GM21825 (cell line): ENCODE measurements at regions not wholly inside any gene's neighbourhood (a gene's known extent, or its start where the extent isn't known, plus 50 kb on each side); places are given as distances from the start of the nearest gene placed in this dataset.
A peak's percentile ranks its signal among the peaks of the same experiment; 100 is the strongest.

ENCODE experiments used
- ATAC-seq: cut with Tn5 transposase; IDR thresholded peaks from one replicate; pipeline ENCODE4 v1.9.1; 2021; ENCODE audit warnings: mild to moderate bottlenecking, moderate library complexity; ENCODE audit not compliant: unreplicated experiment

GRCh38 chr7:35537067-35538023 is 157.6 kb downstream of the HERPUD2 start:
- peak; percentile 92 for ATAC-seq

DNA sequence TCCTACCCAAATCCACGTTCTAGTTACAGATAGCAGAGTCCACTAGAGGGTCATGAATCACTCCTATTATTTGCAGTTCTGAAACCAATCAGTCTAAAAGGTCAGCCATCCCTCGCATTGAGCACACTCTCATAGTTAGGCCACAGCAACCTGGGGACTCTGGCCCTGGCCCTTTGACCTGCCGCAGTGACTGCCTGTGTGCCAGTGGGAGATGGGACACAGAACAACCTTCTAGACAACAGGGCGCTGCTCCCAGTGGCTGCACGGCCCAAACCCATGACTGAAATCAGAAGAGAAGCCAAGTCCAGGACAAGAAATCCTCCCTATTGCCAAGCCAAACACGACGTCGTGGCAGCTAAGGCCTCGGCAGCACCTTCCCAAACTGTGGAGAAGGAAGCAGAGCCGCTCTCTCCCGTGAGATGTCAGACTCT is 158.5 kb downstream of the HERPUD2 start:
- ATAC-seq = no peak

DNA sequence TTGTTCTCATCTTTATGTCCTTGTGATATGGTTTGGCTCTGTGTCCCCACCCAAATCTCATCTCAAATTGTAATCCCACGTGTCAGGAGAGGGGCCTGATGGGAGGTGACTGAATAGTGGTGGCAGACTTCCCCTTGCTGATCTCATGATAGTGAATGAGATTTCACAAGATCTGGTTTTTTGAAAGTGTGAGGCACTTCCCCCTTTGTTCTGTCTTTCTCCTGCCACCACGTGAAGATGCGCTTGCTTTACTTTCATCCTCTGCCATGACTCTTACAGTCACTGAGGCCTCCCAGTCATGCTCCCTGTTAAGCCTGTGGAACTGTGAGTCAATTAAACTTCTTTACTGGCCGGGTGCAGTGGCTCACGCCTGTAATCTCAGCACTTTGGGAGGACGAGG is 161.0 kb downstream of the HERPUD2 start:
- ATAC-seq = no peak

DNA sequence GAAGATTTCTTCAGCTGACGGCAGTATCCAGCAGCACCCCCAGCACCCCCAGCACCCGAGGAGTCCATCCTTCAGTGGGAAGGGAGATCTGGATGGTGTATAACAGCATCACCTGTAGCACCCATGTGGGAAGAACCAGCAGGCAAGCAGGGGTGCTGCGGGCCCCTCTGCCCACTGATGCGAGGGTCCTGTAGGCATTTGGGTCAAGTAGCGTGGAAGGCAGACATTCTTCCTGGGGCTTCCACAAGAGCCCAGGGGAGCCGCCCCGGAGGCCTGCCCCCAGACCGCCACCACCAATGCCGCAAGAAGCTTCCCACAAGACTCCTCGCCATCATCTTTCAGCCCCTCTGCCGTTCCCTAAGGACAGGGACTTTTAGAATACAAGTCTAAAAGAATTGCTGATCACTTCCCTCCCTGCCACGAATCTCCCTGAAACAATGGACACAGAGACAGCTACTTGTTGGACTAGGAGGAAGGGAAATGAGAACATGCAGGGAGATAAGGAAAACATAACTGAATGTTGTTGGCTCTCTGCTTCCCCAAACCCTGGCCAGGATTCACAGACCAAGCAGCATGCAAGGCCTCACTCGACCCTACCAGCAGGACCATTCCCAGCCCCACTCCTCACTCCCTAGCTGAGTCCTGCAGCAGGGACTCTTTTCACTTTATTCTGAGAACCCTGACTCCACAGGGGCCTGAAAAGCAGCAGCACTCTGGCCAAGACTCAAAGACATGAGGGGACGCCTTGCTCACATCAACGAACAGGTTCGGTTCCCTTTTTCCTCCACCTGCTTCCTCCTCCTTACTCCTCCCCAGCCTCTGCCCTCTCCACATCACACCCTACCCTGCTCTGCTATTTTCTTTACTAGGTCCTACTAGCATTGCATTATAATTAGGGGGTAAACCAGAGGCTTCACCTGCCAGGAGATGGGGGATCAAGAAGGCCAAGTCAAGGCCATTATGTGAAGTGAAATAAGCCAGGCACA is 164.5 kb downstream of the HERPUD2 start:
- ATAC-seq = no peak

GRCh38 chr7:35529713-35530112 is 165.2 kb downstream of the HERPUD2 start:
- ATAC-seq = no peak

GRCh38 chr7:35528381-35528977 is 166.5 kb downstream of the HERPUD2 start:
- ATAC-seq = no peak

- no peak for ATAC-seq
Measured at GRCh38 chr7:35526645-35527044, 168.3 kb downstream of the HERPUD2 start.

DNA sequence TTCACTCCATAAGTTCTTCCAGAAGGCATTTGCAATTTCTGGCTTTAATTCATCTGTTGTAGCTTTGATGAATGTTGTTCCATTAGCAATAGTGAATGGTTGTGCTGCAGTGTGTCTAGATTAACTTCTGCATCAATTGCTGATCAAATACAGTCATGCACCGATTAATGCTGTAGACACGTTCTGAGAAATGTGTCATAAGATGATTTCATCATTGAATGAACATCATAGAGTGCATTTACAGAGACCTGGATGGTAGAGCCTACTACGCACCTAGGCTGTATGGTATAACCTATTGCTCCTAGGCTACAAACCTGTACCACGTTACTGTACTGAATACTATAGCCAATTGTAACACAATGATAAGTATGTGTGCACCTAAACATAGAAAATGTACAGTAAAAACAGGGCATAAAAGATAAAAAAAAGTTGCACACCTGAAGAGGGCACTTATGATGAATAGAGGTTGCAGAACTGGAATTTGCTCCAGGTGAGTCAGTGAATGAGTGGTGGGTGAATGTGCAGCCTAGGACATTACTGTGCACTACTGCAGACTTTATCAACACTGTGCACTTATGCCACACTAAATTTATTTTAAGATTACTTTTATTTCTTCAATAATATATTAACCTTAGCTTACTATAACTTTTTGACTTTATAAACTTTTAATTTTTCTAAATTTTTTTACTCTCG is 170.7 kb downstream of the HERPUD2 start:
- no peak for ATAC-seq

- no peak for ATAC-seq
Measured at GRCh38 chr7:35523292-35523691, 171.6 kb downstream of the HERPUD2 start.

DNA sequence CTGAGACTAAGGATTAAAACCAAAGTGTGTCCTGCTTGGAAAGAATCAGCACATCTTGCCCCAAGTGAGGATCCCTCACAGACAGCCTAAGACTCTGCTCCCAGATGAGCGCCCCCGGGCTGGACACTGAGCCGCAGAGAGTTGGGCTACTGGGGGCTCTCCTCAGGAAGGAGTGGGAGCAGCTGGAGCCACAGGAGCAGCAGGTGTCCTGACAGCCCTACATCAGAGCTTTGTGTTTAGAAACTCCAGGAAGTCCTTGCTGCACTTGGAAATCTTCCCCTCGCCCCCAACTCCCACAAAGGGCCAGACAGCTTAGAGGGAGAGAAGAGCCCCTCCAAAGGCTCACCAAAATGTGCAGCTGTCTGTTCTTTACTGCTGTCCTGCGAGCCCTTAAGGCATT is 172.2 kb downstream of the HERPUD2 start:
- ATAC-seq = no peak

- ATAC-seq = no peak
Measured at GRCh38 chr7:35521941-35522340, 173.0 kb downstream of the HERPUD2 start.

DNA sequence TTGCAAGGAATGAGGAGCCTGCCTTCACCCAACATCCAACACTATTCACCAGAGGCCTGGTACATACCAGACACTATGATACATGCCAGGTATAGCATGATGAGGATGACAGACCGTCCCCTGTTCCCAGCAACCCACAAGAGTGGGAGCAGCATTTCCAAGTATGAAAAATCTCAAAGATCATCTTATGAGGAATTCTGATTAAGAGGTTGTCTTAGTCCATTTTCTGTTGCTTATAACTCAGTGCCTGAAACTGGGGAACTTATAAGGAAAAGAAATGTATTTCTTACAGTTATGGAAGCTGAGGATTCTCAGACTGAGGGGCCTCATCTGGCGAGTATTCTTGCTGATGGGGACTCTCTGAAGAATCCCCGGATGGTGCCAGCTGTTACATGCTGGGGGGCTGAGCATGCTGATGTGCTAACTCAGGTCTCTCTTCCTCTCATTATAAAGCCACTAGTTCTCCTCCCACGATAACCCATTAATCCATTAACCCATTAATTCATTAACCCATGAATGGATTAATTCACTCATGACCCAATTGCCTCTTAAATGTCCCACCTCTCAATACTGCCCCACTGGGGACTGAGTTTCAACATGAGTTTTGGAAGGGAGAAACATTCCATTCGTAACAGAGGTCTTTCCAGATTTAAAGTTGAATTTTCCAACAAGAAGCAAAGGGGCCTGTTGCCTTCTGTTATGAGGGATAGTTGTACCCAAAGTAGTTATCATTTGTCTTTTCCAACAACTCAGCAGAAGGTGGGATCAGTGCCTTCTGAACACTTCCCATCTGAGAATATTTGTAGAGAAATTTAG is 173.9 kb downstream of the HERPUD2 start:
- no peak for ATAC-seq

GRCh38 chr7:35519971-35520809 is 174.7 kb downstream of the HERPUD2 start:
- ATAC-seq = peak; percentile 88

- ATAC-seq = no peak
Measured at GRCh38 chr7:35518767-35519166, 176.2 kb downstream of the HERPUD2 start.

DNA sequence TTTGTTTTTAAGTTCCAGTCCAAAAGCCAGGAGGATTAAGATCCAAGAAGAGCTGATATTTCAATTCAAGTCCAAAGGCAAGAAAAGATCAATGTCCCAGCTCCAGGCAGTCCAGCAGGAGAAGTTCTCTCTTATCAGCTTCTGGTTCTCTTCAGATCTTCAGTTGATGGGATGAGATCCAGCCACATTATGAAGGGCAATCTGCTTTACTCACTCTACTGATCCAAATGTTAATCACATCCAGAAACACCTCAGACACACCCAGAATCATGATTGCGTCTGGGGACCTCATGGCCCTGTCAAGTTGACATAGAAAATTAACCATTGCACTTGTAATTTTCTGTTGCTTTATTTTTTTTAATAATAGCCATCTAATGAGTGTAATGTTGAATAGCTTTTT is 178.4 kb downstream of the HERPUD2 start:
- no peak for ATAC-seq

GRCh38 chr7:35513828-35514227 is 181.1 kb downstream of the HERPUD2 start:
- no peak for ATAC-seq

DNA sequence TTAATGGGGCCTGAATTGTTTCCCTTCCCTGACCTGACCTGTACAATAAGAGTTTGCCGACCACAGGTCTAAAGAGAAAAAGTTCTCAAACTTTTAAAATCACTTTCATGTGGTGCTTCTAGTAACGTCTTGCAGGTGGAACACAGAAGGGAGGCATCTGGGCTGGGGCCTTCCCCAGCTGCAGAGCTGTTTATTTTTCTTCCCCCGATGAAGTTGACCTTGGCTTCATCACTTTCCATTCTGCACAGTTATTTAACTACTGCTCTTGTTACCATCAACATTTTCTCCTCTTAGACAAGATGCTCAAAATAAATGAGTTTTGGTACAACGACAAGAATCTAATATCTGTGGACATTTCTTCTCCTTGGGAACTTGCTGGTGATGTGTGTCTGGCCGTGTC is 181.7 kb downstream of the HERPUD2 start:
- no peak for ATAC-seq

DNA sequence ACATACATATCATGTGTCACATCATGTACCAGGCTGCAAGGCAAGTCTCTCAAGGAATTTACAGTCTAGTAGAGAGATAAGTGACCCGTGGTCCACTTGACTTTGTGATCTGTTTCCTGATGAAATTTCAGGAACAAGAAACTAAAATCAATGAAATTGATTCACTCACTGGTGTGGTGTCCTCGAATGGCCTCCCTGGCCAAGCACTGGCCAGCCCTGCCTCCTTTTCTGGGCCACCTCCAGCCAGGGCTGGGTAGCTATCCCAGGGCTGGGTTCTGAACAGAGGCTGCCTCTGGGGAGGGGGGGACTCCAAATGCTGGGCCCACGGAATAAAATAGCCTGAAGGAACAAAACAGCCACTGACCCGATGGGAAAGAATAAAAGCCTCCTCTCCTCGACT is 182.2 kb downstream of the HERPUD2 start:
- ATAC-seq = no peak
